ENCODE measurements at regions not wholly inside any gene's neighbourhood (a gene's known extent, or its start where the extent isn't known, plus 50 kb on each side); places are given as distances from the start of the nearest gene placed in this dataset.

- intact Hi-C loops (cut with DNase I): no loop called here
- no peak for DNase-seq
- no peak for ATAC-seq (ENCODE audit: poor library complexity)
Observed at GRCh38 chr4:123283371-123283895, 113.2 kb upstream of the SPRY1 start.

DNA sequence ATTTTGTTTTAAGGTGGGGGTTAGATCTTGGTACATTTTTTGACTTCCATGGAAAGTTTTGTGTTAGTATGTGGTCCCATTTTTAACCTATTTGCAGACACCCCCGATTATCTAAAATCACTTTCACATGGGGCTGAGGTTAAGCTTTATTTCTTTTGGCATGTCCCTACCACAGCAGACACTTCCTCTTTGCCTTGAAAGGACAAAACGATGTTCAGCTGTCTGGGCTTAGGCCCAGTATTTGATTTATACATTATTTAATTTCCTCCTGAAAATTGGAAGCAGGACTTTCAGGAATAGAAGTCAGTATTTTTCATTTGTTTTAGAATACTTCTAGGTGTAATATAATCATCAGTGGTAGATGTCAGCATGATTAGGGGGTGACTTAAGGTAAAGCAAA is 112.4 kb upstream of the SPRY1 start:
- ATAC-seq (ENCODE audit: poor library complexity): no peak
- DNase-seq: no peak
- intact Hi-C loops (cut with DNase I): no loop called here

- DNase-seq: no peak
- ATAC-seq (ENCODE audit: poor library complexity): no peak
- intact Hi-C loops (cut with DNase I): no loop called here
Observed at GRCh38 chr4:123286903-123287466, 109.6 kb upstream of the SPRY1 start.

DNA sequence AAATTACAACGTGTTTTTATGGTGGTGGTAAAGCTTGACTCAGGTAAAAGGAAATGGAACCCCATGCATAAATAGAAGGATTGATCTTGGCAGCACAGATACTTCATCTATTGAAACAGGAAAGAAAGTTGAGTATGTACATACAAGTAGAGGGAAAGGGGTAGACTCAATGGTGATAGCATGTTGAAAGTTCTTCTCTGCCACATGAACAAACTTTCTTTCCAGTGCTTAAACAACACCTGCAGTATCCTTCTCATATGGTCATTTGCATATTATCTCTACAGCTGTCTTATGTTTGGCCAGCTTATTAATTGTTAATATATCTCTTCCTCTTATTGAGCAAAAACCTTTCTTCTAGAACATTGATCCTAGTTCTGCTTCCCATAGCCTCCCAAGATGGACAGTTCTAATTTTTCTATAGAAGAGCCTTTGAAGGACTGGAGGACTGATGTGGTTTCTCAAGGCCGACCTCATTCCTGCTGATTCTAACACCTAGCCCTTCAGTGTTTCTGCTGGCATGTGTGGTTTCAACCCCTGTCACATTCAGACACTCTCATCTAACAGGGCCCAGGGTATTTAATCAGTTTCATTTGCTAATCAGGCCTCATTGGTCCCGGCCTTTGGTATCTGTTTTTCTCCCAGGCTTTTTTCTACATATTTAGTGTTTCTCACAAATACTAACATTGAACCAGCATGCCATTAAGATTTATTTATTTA is 108.1 kb upstream of the SPRY1 start:
- intact Hi-C loops (cut with DNase I): no loop called here
- DNase-seq (no peak), ATAC-seq (ENCODE audit: poor library complexity) (no peak)

GRCh38 chr4:123291329-123291728 is 105.3 kb upstream of the SPRY1 start:
- intact Hi-C loops (cut with DNase I): no loop called here
- no peak for ATAC-seq (ENCODE audit: poor library complexity)
- no peak for DNase-seq

DNA sequence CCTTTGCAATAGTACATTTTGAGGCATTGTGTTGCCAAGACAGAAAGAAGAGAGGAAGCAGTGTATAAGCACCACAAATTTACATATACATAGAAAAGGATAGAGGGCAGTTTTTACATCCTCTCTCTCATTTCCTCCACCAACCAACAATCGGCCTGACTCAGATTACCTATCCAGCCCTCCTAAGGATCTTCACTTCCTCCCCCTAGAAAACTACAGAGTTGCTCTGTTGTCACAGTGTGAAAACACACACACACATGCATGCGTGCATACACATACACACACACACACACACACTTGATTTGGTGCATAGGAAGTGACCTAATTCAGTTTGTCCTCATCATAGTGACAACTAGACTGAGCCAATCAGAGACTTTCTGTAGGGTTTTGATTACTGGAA is 98.8 kb upstream of the SPRY1 start:
- intact Hi-C loops (cut with DNase I): no loop called here
- ATAC-seq (ENCODE audit: poor library complexity) (no peak), DNase-seq (no peak)

- intact Hi-C loops (cut with DNase I): no loop called here
- DNase-seq: no peak
- ATAC-seq (ENCODE audit: poor library complexity): no peak
Observed at GRCh38 chr4:123298261-123298660, 98.3 kb upstream of the SPRY1 start.

GRCh38 chr4:123298801-123299200 is 97.8 kb upstream of the SPRY1 start:
- DNase-seq (no peak), ATAC-seq (ENCODE audit: poor library complexity) (peak; percentile 18)
- intact Hi-C loops (cut with DNase I): no loop called here

- ATAC-seq (ENCODE audit: poor library complexity): peak; percentile 87
- intact Hi-C loops (cut with DNase I): no loop called here
Observed at GRCh38 chr4:123299212-123299691, 97.3 kb upstream of the SPRY1 start.

DNA sequence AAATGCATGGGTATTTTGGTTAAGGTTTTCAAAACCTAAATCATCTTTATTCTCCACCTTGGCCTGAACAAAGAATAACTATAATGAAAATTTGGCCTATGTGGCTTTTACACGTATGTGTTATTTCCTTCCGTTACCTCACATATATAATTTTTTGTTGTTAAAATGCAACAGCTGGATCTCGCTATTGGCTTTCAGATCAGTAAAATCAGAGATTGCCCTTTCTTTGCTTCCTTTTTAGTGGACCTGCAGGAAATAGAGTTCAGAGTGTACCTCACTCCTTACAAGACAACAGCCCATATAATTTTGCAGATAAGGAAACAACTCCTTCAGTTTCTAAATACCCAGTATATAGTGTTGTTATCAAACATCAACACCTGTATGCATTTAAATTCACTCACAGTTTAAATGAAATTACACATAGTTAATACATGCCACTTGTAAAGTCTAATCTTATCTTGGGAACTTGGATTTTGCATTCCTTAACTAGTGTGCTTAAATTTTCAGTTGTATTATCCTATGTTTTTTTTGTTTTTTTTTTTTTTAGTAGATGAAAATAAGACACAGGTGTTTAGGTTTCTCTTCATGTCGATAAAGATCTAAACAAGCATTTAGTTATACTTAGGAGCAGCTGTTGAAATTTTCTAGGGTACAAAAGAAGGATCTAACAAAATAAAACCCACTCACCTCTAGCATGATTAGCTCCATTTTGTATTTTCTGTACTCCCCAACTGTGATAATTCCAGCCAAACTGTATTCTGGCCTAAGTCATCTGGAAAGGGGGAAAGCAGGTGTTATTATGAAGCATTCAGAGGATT is 96.2 kb upstream of the SPRY1 start:
- DNase-seq: no peak
- no peak for ATAC-seq (ENCODE audit: poor library complexity)
- intact Hi-C loops (cut with DNase I): no loop called here

More at GRCh38 chr4:123299212-123299691, 97.3 kb upstream of the SPRY1 start:
- no peak for DNase-seq

DNA sequence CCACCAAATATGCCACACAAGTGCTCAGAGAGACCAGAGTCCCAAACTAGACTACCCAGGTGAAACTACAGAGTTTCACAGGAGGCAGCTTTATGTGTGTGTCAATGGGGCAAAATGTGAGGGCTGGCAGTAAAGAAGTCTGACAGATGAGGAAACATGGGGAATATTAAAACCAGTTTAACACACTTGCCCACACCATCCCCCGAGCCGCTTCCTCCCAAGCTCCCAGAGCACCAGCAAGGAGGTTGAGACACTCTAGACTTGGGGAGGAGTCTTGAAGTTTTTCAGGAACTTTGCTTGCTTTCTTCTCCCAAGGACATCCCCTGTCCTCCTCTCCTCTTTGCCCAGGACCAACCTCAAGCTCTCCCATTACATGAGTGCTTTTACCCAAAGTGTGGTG is 94.7 kb upstream of the SPRY1 start:
- ATAC-seq (ENCODE audit: poor library complexity): no peak
- DNase-seq: no peak
- intact Hi-C loops (cut with DNase I): no loop called here

DNA sequence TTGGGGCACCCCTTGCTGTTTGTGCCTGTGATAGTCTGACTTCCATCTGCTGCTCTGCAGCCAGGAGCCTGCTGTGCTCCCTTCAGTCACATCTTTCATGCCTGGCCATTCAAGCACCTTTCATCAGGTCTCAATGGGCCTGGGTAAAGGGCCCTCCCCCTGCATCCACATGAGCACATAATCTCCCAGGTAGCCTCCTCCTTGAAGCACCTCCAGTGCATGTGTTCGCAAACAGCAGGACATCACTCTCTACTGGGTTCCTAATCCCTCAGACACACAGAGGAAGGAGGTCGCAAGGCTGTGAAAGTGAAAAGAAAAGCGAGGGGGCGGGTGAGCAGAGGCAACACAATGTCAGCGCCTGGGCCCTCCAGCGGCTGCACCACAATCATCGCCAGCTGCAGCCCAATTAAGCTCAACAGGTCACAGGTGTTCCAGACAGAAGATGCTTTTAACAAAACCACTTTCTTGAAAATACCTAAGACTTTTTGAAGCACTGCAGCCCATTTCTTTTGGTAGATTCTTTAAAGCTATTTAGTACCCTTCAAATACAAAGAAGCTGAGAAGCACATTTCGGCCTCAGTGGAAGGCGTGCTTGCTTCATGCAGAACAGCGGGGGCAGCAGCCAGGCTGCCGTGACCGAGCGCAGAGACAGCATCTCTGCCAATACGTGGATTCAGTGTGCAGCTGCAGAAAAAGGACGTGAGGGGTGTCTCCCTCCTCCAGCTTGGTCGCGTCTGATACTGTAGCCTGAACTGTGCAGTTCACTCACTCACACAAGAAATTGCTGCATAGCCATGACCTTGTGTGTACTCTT is 92.2 kb upstream of the SPRY1 start:
- DNase-seq (peak; percentile 54), ATAC-seq (ENCODE audit: poor library complexity) (peak; percentile 66)
- intact Hi-C loops (cut with DNase I): no loop called here

- intact Hi-C loops (cut with DNase I): no loop called here
Observed at GRCh38 chr4:123305736-123306135, 90.9 kb upstream of the SPRY1 start.

DNA sequence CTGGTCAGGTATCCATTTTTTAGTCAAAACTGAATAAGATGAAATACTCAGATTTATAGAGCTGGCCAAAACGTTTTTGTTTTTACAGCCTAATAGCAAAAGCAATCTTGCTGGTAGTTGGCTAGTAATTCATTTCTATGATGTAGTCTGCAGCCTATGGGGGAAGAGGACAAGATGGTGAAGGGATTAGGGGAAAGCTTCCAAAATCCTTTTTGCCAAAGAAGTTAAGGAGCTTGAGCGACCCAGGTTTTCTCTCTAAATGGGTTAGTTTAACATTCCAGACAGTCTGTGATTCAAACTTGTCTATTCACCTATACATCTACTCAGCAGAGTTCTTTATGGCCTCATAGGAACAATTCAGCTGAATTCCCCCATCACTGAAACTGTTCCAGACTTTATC is 89.8 kb upstream of the SPRY1 start:
- ATAC-seq (ENCODE audit: poor library complexity) (no peak), DNase-seq (no peak)
- intact Hi-C loops (cut with DNase I): no loop called here

More at GRCh38 chr4:123305736-123306135, 90.9 kb upstream of the SPRY1 start:
- ATAC-seq (ENCODE audit: poor library complexity): no peak
- DNase-seq: no peak

- DNase-seq (no peak), ATAC-seq (ENCODE audit: poor library complexity) (no peak)
- intact Hi-C loops (cut with DNase I): no loop called here
Observed at GRCh38 chr4:123308667-123309066, 87.9 kb upstream of the SPRY1 start.

GRCh38 chr4:123312116-123312515 is 84.5 kb upstream of the SPRY1 start:
- intact Hi-C loops (cut with DNase I): no loop called here
- no peak for ATAC-seq (ENCODE audit: poor library complexity)
- DNase-seq: no peak

DNA sequence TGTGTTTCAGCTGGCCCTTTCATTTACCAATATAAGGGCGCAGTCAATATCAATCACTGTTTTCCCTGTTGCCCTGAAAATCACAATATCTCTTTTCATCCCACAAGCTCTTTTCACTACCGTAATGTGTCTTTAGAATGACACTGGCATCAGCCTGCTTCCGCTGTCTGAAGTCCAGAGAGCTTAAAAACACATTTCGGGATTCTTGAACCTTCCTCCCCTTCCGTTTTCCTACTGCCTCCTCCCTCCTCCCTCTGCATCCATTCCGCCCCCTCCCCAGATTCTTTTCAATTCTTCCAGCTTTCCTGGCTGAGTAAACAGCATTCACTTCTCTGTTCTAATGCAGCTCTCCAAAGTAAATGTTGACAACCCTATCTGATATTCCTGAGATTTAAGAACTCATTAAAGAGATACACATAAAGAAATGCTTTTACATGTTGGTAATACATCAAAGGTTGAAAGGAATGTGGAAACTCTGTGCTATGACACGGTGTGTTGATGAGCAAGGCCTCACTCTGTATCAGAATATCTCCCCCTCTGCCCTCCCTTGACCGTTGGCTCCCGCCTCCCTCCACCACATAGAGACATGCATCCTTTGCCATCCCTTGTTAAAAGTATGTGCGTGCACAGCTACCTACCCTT is 83.5 kb upstream of the SPRY1 start:
- no peak for DNase-seq
- ATAC-seq (ENCODE audit: poor library complexity): no peak
- intact Hi-C loops (cut with DNase I): no loop called here

DNA sequence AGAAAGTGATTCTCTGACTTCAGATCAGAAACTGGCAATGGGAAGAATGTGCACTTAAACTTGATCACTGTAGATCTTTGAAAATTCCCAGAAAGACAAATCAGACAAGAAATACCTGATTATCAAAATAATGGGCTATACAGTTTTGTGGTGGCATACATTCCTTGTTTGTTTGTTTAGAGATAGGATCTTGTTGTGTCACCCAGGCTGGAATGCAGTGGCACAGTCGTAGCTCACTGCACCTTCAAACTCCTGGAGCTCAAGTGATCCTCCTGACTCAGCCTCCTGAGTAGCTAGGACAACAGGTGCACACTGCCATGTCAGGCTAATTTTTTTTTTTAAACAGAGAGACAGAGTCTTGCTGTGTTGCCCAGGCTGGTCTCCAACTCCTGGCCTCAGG is 81.0 kb upstream of the SPRY1 start:
- intact Hi-C loops (cut with DNase I): no loop called here
- ATAC-seq (ENCODE audit: poor library complexity) (no peak), DNase-seq (no peak)
